ENCODE measurements at regions not wholly inside any gene's neighbourhood (a gene's known extent, or its start where the extent isn't known, plus 50 kb on each side); places are given as distances from the start of the nearest gene placed in this dataset.

DNA sequence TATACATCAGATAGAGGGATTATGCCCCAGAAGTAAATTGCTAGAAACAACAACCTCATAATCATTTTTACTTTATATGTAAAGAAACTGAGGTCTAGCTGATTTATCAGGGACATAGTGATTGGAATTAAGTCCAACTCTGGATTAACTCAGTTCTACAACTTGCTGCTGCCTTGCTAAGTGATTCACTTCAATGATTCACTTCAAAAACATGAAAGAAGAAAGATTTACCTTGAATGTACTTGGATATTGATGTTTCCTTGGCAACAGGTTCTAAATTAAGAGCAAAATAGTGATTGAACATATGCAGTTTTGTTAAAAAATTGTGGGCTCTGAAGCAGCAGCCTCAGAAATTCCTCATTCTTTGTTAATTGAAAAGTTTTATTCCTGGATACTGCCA lies 99.8 kb upstream of the H2AZ1 start:
- TF ChIP-seq POLR2A (IDR thresholded peaks at IDR 0.05) (no peak), CTCF (IDR thresholded peaks at IDR 0.05) (no peak)

All from adrenal gland (tissue), 5 donors.